DOHH2 (cell line): ENCODE measurements at regions not wholly inside any gene's neighbourhood (a gene's known extent, or its start where the extent isn't known, plus 50 kb on each side); places are given as distances from the start of the nearest gene placed in this dataset.
"Not testable (repeated sequence)": the region's sequence is repeated elsewhere in the genome, so short reads cannot be mapped to it uniquely, and the experiment has no call there.

Experiments
- EZH2phosphoT487 ChIP-seq: fragments of 200-600 bp; sonication (generic); IDR thresholded peaks from 2 replicates; pipeline ENCODE4 v1.6.1; 2017; ENCODE audit warnings: borderline replicate concordance, mild to moderate bottlenecking, antibody characterized with exemption, low read length, moderate library complexity, mixed read lengths
- TF ChIP-seq, protein P1 (sequence below): fragments of 200-600 bp; sonication (generic); IDR thresholded peaks from one replicate; pipeline ENCODE4 v1.5.1; 2014; ENCODE audit warnings: antibody characterized with exemption, mild to moderate bottlenecking, low read depth, low read length; ENCODE audit not compliant: poor library complexity, severe bottlenecking

DNA sequence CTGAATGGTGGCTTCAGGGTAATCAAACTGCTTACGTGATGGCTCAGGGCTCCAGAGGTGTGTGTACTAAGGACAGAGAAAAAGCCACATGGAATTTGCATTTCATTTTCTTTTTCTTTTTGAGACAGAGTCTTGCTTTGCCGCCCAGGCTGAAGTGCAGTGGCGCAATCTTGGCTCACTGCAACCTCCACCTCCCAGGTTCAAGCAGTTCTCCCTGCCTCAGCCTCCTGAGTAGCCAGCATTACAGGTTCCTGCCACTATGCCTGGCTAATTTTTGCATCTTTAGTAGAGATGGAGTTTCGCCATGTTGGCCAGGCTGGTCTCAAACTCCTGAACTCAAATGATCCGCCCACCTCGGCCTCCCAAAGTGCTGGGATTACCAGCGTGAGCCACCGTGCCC, 103.7 kb upstream of the CLINT1 start:
- TF ChIP-seq, protein P1, sequence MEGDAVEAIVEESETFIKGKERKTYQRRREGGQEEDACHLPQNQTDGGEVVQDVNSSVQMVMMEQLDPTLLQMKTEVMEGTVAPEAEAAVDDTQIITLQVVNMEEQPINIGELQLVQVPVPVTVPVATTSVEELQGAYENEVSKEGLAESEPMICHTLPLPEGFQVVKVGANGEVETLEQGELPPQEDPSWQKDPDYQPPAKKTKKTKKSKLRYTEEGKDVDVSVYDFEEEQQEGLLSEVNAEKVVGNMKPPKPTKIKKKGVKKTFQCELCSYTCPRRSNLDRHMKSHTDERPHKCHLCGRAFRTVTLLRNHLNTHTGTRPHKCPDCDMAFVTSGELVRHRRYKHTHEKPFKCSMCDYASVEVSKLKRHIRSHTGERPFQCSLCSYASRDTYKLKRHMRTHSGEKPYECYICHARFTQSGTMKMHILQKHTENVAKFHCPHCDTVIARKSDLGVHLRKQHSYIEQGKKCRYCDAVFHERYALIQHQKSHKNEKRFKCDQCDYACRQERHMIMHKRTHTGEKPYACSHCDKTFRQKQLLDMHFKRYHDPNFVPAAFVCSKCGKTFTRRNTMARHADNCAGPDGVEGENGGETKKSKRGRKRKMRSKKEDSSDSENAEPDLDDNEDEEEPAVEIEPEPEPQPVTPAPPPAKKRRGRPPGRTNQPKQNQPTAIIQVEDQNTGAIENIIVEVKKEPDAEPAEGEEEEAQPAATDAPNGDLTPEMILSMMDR = not testable (repeated sequence)
- not testable (repeated sequence) for TF ChIP-seq EZH2phosphoT487
